Panc1 (cell line): ENCODE measurements at regions not wholly inside any gene's neighbourhood (a gene's known extent, or its start where the extent isn't known, plus 50 kb on each side); places are given as distances from the start of the nearest gene placed in this dataset.

Experiments used
- ATAC-seq: fragments of 200-7000 bp; cut with Tn5 transposase; 2 replicates; pipeline ENCODE4 v1.9.1; 2020; ENCODE audit warnings: mild to moderate bottlenecking, moderate library complexity
- BruUV-seq: library from RNA; stranded (reverse); fragments of 400-500 nt; replicated peaks from 2 replicates; lab custom pipeline; 2021; lab: Mats Ljungman, UMichigan
- CTCF ChIA-PET: fragments of 300-600 bp; sonication (Branson Sonifier 250); formaldehyde crosslinking; loops from one replicate; lab custom pipeline; 2022; ENCODE audit warnings: antibody characterized with exemption; lab: Charles Lee
- POLR2A ChIA-PET: fragments of 300-600 bp; sonication (Branson Sonifier 250); formaldehyde crosslinking; loops from one replicate; lab custom pipeline; 2022; ENCODE audit warnings: antibody characterized with exemption; lab: Charles Lee
- DNase-seq: peaks from one replicate; pipeline ENCODE4 v3.0.0-alpha.2; 2010; ENCODE audit warnings: low read depth, low spot score
- H3K27ac ChIP-seq: 2 replicates; pipeline ENCODE4 v1.5.1; 2011; ENCODE audit warnings: mild to moderate bottlenecking, low read length, inconsistent platforms
- H3K27me3 ChIP-seq: fragments of 200-500 bp; sonication (Bioruptor generic); 2 replicates; pipeline ENCODE4 v1.6.0; 2014; ENCODE audit warnings: low read length, inconsistent platforms; ENCODE audit not compliant: control insufficient read depth, insufficient read depth
- H3K36me3 ChIP-seq: fragments of 200-500 bp; sonication (Bioruptor generic); 2 replicates; pipeline ENCODE4 v1.5.1; 2014; ENCODE audit warnings: inconsistent platforms, mild to moderate bottlenecking, low read length, moderate library complexity; ENCODE audit not compliant: control insufficient read depth, insufficient read depth
- H3K4me1 ChIP-seq: 2 replicates; pipeline ENCODE4 v1.5.1; 2011; ENCODE audit warnings: inconsistent platforms, mild to moderate bottlenecking, low read length, moderate library complexity; ENCODE audit not compliant: control insufficient read depth, insufficient read depth
- H3K4me3 ChIP-seq, 2 experiments: 2 replicates each; pipeline ENCODE4 v1.5.1; 2011 to 2012; ENCODE audit warnings: low read depth in 2 of 2, low read length in 2 of 2, mild to moderate bottlenecking in 2 of 2, inconsistent platforms in 1 of 2, moderate library complexity in 1 of 2
- H3K9me3 ChIP-seq: fragments of 200-500 bp; sonication (Bioruptor generic); 2 replicates; pipeline ENCODE4 v1.5.1; 2014; ENCODE audit warnings: low read depth, mild to moderate bottlenecking, inconsistent platforms, low read length, moderate library complexity; ENCODE audit not compliant: control insufficient read depth, insufficient read depth
- POLR2AphosphoS5 ChIP-seq: IDR thresholded peaks from 2 replicates; pipeline ENCODE4 v1.6.1; 2012; ENCODE audit warnings: mild to moderate bottlenecking, low read depth, low read length, moderate library complexity
- REST ChIP-seq, 2 experiments: IDR thresholded peaks; 2 replicates each; pipeline ENCODE4 v1.6.1; 2011 to 2012; ENCODE audit warnings: low read depth in 2 of 2, control low read depth in 1 of 2, low read length in 1 of 2, mild to moderate bottlenecking in 1 of 2, moderate library complexity in 1 of 2; ENCODE audit not compliant: insufficient read depth in 1 of 2
- SIN3A ChIP-seq: IDR thresholded peaks from 2 replicates; pipeline ENCODE4 v1.6.1; 2012; ENCODE audit warnings: low read depth, mild to moderate bottlenecking, low read length, moderate library complexity, borderline replicate concordance; ENCODE audit not compliant: insufficient read depth
- TCF7L2 ChIP-seq: IDR thresholded peaks from 2 replicates; pipeline ENCODE4 v1.6.1; 2011; ENCODE audit warnings: mild to moderate bottlenecking, low read depth, low read length, inconsistent platforms
- in situ Hi-C: cut with HindIII; loops from 2 replicates; pipeline ENCODE4 v1.10.0; 2016; ENCODE audit warnings: low sequenced_read_pairs, low pct_unique_long_range_greater_than_20kb
- intact Hi-C: fragments of 100-400 bp; cut with micrococcal nuclease; formaldehyde crosslinking; loops from one replicate; pipeline ENCODE4 v1.10.0; 2022; ENCODE audit not compliant: unreplicated experiment
- TF ChIP-seq, protein P1 (sequence below): fragments of 450-650 bp; IDR thresholded peaks from 2 replicates; pipeline ENCODE4 v1.5.1; 2017; ENCODE audit warnings: mild to moderate bottlenecking

GRCh38 chrX:149152941-149153340 lies 352.2 kb downstream of the IDS start:
- Histone ChIP-seq H3K4me1 (no peaks in the 10 kb centered on the region), H3K9me3 (0 out of 2 replicates have a peak, but pooled peaks cover 3% of the 10 kb centered on the region), H3K36me3 (no peaks in the 10 kb centered on the region), H3K4me3 (no peak overlapping the region), H3K27me3 (no peaks in the 10 kb centered on the region), H3K27ac (no peak overlapping the region)
- in situ Hi-C loops (no loop called here), intact Hi-C loops (no loop called here)
- TF ChIP-seq TCF7L2 (no peak), REST (IDR thresholded peaks at IDR 0.05; ENCODE audit: insufficient read depth in 1 of 2, low read depth in 2 of 2, low read length in 1 of 2) (no peak), SIN3A (no peak), POLR2AphosphoS5 (no peak)
- TF ChIP-seq, protein P1, sequence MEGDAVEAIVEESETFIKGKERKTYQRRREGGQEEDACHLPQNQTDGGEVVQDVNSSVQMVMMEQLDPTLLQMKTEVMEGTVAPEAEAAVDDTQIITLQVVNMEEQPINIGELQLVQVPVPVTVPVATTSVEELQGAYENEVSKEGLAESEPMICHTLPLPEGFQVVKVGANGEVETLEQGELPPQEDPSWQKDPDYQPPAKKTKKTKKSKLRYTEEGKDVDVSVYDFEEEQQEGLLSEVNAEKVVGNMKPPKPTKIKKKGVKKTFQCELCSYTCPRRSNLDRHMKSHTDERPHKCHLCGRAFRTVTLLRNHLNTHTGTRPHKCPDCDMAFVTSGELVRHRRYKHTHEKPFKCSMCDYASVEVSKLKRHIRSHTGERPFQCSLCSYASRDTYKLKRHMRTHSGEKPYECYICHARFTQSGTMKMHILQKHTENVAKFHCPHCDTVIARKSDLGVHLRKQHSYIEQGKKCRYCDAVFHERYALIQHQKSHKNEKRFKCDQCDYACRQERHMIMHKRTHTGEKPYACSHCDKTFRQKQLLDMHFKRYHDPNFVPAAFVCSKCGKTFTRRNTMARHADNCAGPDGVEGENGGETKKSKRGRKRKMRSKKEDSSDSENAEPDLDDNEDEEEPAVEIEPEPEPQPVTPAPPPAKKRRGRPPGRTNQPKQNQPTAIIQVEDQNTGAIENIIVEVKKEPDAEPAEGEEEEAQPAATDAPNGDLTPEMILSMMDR: no peak
- ChIA-PET POLR2A (no interaction called here), CTCF (no interaction called here)
- no peak for ATAC-seq
- no TSS peak for BruUV-seq
- no peak for DNase-seq

GRCh38 chrX:149151805-149152757 lies 353.0 kb downstream of the IDS start:
- H3K36me3 ChIP-seq: no peaks in the 10 kb centered on the region
- no peak overlapping the region for H3K27ac ChIP-seq
- ChIA-PET POLR2A (no interaction called here), CTCF (no interaction called here)
- in situ Hi-C loops (no loop called here), intact Hi-C loops (no loop called here)
- H3K4me1 ChIP-seq: no peaks in the 10 kb centered on the region
- DNase-seq (no peak), ATAC-seq (no peak)
- BruUV-seq: no TSS peak
- no peak overlapping the region for H3K4me3 ChIP-seq
- 0 out of 2 replicates have a peak, but pooled peaks cover 3% of the 10 kb centered on the region for H3K9me3 ChIP-seq
- no peaks in the 10 kb centered on the region for H3K27me3 ChIP-seq
- TF ChIP-seq, protein P1: no peak
- TF ChIP-seq REST (IDR thresholded peaks at IDR 0.05; ENCODE audit: insufficient read depth in 1 of 2, low read depth in 2 of 2, low read length in 1 of 2): no peak
- TF ChIP-seq TCF7L2: no peak
- TF ChIP-seq SIN3A: no peak
- no peak for TF ChIP-seq POLR2AphosphoS5
